ENCODE measurements at regions not wholly inside any gene's neighbourhood (a gene's known extent, or its start where the extent isn't known, plus 50 kb on each side); places are given as distances from the start of the nearest gene placed in this dataset.

- Histone ChIP-seq H3K4ac (ENCODE audit: low read depth, low read length) (no peak overlapping the region), H2BK120ac (ENCODE audit: low read depth, low read length, poor library complexity, severe bottlenecking) (no peak overlapping the region), H3K14ac (ENCODE audit: insufficient read depth, low read length) (no peak overlapping the region), H3K4me2 (ENCODE audit: insufficient read depth, insufficient read length, low read length) (no peak overlapping the region), H2BK5ac (ENCODE audit: insufficient read length, low read length) (no peak overlapping the region), H3K4me1 (ENCODE audit: insufficient read depth, low read length) (no peaks in the 10 kb centered on the region), H3K18ac (ENCODE audit: insufficient read length, low read depth, low read length) (no peak overlapping the region), H3K56ac (ENCODE audit: insufficient read length, low read depth, low read length) (no peak overlapping the region), H2BK12ac (ENCODE audit: insufficient read length, low read depth, low read length) (no peak overlapping the region), H3K79me2 (ENCODE audit: insufficient read depth, low read length) (no peaks in the 10 kb centered on the region), H2BK20ac (ENCODE audit: low read depth, low read length, poor library complexity, severe bottlenecking) (no peak overlapping the region), H2BK15ac (ENCODE audit: low read depth, low read length) (no peak overlapping the region), H3K79me1 (ENCODE audit: insufficient read depth, low read depth, low read length, poor library complexity, severe bottlenecking) (no peaks in the 10 kb centered on the region), H3T11ph (ENCODE audit: low read length) (no peak overlapping the region), H4K5ac (ENCODE audit: insufficient read length, low read depth, low read length) (no peak overlapping the region), H3K27ac (ENCODE audit: insufficient read length, low read depth, low read length) (no peak overlapping the region), H4K91ac (ENCODE audit: insufficient read length, low read depth, low read length) (no peak overlapping the region), H3K27me3 (ENCODE audit: insufficient read depth, low read length) (peaks cover 2% of the 10 kb centered on the region; the same call in 1 of the 2 replicates), H3K23ac (ENCODE audit: insufficient read length, low read depth, low read length) (no peak overlapping the region), H2AFZ (ENCODE audit: low read length) (no peak overlapping the region), H2AK5ac (ENCODE audit: insufficient read length, low read length) (no peak overlapping the region), H3K9ac (ENCODE audit: extremely low read depth, insufficient read length, low read length) (no peak overlapping the region), H3K23me2 (ENCODE audit: insufficient read length, low read depth, low read length, poor library complexity, severe bottlenecking) (peaks cover 3% of the 10 kb centered on the region), H3K9me3 (ENCODE audit: control insufficient read depth, low read depth, low read length) (no peaks in the 10 kb centered on the region), H4K8ac (replicated peaks; ENCODE audit: insufficient read length, low read depth, low read length) (no peak overlapping the region), H4K20me1 (ENCODE audit: control insufficient read depth, insufficient read depth, insufficient read length) (no peaks in the 10 kb centered on the region)
- Mint-ChIP-seq H3K36me3 (ENCODE audit: insufficient read depth in 1 of 3, low read depth in 3 of 3) (no peaks in the 10 kb centered on the region), H3K27me3 (ENCODE audit: low read depth) (peaks cover 91% of the 10 kb centered on the region), H3K27ac (no peak overlapping the region), H3K4me3 (no peak overlapping the region), H3K4me1 (peaks cover 2 to 9% of the 10 kb centered on the region in 2 experiments), H3K9me3 (no peaks in the 10 kb centered on the region; a peak in 1 of 5 replicates)
- DNase-seq: no peak
- no CpG with 5 or more reads among the region's 5 CpGs for WGBS (ENCODE audit: extremely low coverage, insufficient read length, low lambda C conversion rate)
- no peak for TF ChIP-seq CTCF (conservative IDR thresholded peaks at IDR 0.05)
These were observed 176.3 kb upstream of the GLI2 start for GRCh38 chr2:120559401-120559800.

Measured in H9 (cell line).